ENCODE measurements at regions not wholly inside any gene's neighbourhood (a gene's known extent, or its start where the extent isn't known, plus 50 kb on each side); places are given as distances from the start of the nearest gene placed in this dataset.
A peak's percentile ranks its signal among the peaks of the same experiment; 100 is the strongest.

- no peak for TF ChIP-seq POLR2A (IDR thresholded peaks at IDR 0.05)
- TF ChIP-seq POLR2AphosphoS5 (IDR thresholded peaks at IDR 0.05): no peak
- TF ChIP-seq, protein P1, sequence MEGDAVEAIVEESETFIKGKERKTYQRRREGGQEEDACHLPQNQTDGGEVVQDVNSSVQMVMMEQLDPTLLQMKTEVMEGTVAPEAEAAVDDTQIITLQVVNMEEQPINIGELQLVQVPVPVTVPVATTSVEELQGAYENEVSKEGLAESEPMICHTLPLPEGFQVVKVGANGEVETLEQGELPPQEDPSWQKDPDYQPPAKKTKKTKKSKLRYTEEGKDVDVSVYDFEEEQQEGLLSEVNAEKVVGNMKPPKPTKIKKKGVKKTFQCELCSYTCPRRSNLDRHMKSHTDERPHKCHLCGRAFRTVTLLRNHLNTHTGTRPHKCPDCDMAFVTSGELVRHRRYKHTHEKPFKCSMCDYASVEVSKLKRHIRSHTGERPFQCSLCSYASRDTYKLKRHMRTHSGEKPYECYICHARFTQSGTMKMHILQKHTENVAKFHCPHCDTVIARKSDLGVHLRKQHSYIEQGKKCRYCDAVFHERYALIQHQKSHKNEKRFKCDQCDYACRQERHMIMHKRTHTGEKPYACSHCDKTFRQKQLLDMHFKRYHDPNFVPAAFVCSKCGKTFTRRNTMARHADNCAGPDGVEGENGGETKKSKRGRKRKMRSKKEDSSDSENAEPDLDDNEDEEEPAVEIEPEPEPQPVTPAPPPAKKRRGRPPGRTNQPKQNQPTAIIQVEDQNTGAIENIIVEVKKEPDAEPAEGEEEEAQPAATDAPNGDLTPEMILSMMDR (IDR thresholded peaks at IDR 0.05): peak; percentile 8 to 68 (median 61)
- Histone ChIP-seq H3K36me3 (no peaks in the 10 kb centered on the region), H3K4me1 (replicated peaks) (no peaks in the 10 kb centered on the region), H3K9me3 (no peaks in the 10 kb centered on the region), H3K27me3 (replicated peaks; ENCODE audit: insufficient read depth) (no peaks in the 10 kb centered on the region), H3K4me3 (no peak overlapping the region), H3K27ac (no peak overlapping the region)
- no peak for DNase-seq (ENCODE audit: low spot score)
- 5% methylated on average over 4 of the region's 4 CpGs for WGBS
- intact Hi-C loops (cut with DNase I): no loop called here
Observed at GRCh38 chr1:93021539-93022134, 57.4 kb upstream of the MTF2 start.

- intact Hi-C loops (cut with DNase I): no loop called here
- no peak overlapping the region for H3K4me3 ChIP-seq
- no peak for DNase-seq (ENCODE audit: low spot score)
- no peak overlapping the region for H3K27ac ChIP-seq
- H3K36me3 ChIP-seq: no peaks in the 10 kb centered on the region
- TF ChIP-seq POLR2AphosphoS5 (IDR thresholded peaks at IDR 0.05): no peak
- no peaks in the 10 kb centered on the region for H3K4me1 ChIP-seq (replicated peaks)
- H3K27me3 ChIP-seq (replicated peaks; ENCODE audit: insufficient read depth): no peaks in the 10 kb centered on the region
- no peaks in the 10 kb centered on the region for H3K9me3 ChIP-seq
- 92% methylated on average over 1 of the region's 1 CpG for WGBS
Observed at GRCh38 chr1:93022580-93022979, 56.5 kb upstream of the MTF2 start.

DNA sequence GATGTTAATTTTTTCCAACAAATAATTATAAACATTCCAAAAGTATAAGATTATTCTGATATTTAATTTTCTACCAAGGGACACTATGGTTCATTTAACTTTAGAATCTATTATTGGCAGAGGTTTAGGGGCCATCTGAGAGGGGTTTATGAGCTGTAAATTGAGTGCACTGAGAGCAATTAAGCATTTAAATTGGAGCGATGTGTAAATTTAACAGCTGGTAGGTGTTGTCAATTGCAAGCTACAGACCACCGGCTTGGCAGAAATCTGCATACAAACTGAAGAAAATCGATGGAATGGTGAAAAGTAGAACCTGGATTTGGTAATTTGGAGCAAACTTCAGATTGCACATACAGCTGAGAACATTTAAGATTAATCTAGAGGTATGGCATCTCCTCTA lies 55.8 kb upstream of the MTF2 start:
- DNase-seq (ENCODE audit: low spot score): no peak
- WGBS: 22% methylated on average over 3 of the region's 3 CpGs
- no peaks in the 10 kb centered on the region for H3K27me3 ChIP-seq (replicated peaks; ENCODE audit: insufficient read depth)
- no peaks in the 10 kb centered on the region for H3K9me3 ChIP-seq
- H3K4me3 ChIP-seq: no peak overlapping the region
- intact Hi-C loops (cut with DNase I): no loop called here
- no peaks in the 10 kb centered on the region for H3K36me3 ChIP-seq
- TF ChIP-seq POLR2AphosphoS5 (IDR thresholded peaks at IDR 0.05) (no peak), POLR2A (IDR thresholded peaks at IDR 0.05) (no peak)
- TF ChIP-seq, protein P1 (IDR thresholded peaks at IDR 0.05): no peak
- H3K27ac ChIP-seq: no peak overlapping the region
- no peaks in the 10 kb centered on the region for H3K4me1 ChIP-seq (replicated peaks)

DNA sequence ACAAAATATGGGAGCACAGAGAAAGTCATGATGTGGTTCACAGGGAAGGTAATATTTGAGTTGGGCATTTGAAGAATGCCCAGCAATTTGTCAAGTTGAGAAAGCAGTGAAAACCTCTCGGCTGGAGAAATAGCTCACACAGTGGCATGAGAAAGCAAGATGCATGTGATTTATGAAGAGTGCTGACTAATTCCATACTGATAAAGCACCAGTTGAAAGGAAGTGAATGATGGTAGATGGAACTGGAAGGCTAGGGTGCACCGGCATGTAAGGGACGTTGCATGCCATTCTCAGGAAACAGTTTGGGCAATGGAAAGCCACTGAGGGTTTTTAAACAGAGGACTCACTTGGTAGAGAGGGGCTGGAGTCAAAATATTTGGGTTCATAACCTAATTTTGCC lies 53.5 kb upstream of the MTF2 start:
- intact Hi-C loops (cut with DNase I): no loop called here
- Histone ChIP-seq H3K27me3 (replicated peaks; ENCODE audit: insufficient read depth) (no peaks in the 10 kb centered on the region), H3K9me3 (no peaks in the 10 kb centered on the region), H3K4me3 (no peak overlapping the region), H3K4me1 (replicated peaks) (no peaks in the 10 kb centered on the region), H3K27ac (no peak overlapping the region), H3K36me3 (no peaks in the 10 kb centered on the region)
- TF ChIP-seq, protein P1 (IDR thresholded peaks at IDR 0.05): no peak
- TF ChIP-seq POLR2AphosphoS5 (IDR thresholded peaks at IDR 0.05) (no peak), POLR2A (IDR thresholded peaks at IDR 0.05) (no peak)
- DNase-seq (ENCODE audit: low spot score): no peak
- 67% methylated on average over 3 of the region's 3 CpGs for WGBS

DNA sequence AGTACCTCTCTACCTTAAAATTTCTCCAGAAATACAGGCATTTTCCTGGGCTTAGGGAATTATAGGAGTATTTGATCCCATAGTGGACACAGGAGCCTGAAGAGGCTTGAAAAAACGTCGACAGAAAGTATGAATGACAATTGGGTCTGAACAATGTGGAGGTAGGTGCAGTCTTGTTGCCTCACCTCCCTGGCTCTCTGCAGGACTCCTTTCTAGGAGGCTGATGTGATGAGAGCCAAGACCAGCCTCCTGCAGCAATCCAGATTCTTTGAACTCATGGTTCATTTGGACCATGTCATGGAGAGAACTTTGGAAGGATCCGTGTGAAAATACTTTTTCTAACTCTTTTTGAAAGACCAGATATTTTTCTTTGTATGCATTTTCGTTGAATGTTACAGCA lies 50.5 kb upstream of the MTF2 start:
- no peaks in the 10 kb centered on the region for H3K36me3 ChIP-seq
- H3K27ac ChIP-seq: no peak overlapping the region
- no peak for DNase-seq (ENCODE audit: low spot score)
- H3K4me3 ChIP-seq: no peak overlapping the region
- intact Hi-C loops (cut with DNase I): no loop called here
- no peak for TF ChIP-seq POLR2AphosphoS5 (IDR thresholded peaks at IDR 0.05)
- TF ChIP-seq POLR2A (IDR thresholded peaks at IDR 0.05): no peak
- TF ChIP-seq, protein P1 (IDR thresholded peaks at IDR 0.05): no peak
- H3K4me1 ChIP-seq (replicated peaks): no peaks in the 10 kb centered on the region
- no peaks in the 10 kb centered on the region for H3K9me3 ChIP-seq
- WGBS: 43% methylated on average over 4 of the region's 4 CpGs
- no peaks in the 10 kb centered on the region for H3K27me3 ChIP-seq (replicated peaks; ENCODE audit: insufficient read depth)

Small RNAs in the stretch of these regions (small RNA-seq; reads per million reads assigned to genes)
- gene RF00019: 0 reads per million in 2 donors
- 0 reads per million in 2 donors for gene RN7SKP123
